ENCODE measurements at regions not wholly inside any gene's neighbourhood (a gene's known extent, or its start where the extent isn't known, plus 50 kb on each side); places are given as distances from the start of the nearest gene placed in this dataset.
"Not testable (repeated sequence)": the region's sequence is repeated elsewhere in the genome, so short reads cannot be mapped to it uniquely, and the experiment has no call there.

DNA sequence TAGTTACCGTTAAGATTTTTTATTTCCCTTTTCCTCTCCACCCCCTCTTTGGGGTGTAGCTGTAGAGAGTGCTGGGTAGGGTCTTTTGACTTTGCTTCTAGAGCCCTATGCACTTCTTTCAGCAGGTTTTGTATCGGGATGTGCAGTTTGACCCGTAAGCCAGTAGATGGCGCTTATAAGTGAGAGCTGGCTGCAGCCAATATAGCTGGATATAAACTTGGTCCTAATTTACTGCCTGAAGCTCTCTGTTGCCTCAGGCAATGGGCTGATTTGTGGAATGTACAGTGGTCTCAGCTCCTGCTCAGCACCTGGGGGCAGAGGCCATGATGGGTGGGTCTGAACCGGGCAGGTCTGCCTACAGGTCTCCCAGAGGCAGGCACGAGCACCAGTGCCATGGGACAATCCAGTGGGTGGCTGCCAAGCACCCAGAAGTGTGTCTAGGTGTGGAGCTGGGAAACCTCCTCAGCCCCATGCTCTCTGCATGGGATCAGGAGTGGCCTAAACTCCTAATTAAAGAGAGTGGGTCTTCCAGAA lies 146.5 kb downstream of the SPANXN1 start:
- Mint-ChIP-seq H3K27ac (ENCODE audit: unreplicated experiment) (no peak overlapping the region), H3K4me1 (ENCODE audit: unreplicated experiment) (no peaks in the 10 kb centered on the region), H3K4me3 (ENCODE audit: unreplicated experiment) (no peak overlapping the region), H3K36me3 (ENCODE audit: low read depth, unreplicated experiment) (no peaks in the 10 kb centered on the region), H3K9me3 (ENCODE audit: unreplicated experiment) (no peaks in the 10 kb centered on the region), H3K27me3 (ENCODE audit: unreplicated experiment) (no peaks in the 10 kb centered on the region)
- DNase-seq (ENCODE audit: low spot score): no peak
- TF ChIP-seq, protein P1, sequence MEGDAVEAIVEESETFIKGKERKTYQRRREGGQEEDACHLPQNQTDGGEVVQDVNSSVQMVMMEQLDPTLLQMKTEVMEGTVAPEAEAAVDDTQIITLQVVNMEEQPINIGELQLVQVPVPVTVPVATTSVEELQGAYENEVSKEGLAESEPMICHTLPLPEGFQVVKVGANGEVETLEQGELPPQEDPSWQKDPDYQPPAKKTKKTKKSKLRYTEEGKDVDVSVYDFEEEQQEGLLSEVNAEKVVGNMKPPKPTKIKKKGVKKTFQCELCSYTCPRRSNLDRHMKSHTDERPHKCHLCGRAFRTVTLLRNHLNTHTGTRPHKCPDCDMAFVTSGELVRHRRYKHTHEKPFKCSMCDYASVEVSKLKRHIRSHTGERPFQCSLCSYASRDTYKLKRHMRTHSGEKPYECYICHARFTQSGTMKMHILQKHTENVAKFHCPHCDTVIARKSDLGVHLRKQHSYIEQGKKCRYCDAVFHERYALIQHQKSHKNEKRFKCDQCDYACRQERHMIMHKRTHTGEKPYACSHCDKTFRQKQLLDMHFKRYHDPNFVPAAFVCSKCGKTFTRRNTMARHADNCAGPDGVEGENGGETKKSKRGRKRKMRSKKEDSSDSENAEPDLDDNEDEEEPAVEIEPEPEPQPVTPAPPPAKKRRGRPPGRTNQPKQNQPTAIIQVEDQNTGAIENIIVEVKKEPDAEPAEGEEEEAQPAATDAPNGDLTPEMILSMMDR (IDR thresholded peaks at IDR 0.05; ENCODE audit: unreplicated experiment): no peak

DNA sequence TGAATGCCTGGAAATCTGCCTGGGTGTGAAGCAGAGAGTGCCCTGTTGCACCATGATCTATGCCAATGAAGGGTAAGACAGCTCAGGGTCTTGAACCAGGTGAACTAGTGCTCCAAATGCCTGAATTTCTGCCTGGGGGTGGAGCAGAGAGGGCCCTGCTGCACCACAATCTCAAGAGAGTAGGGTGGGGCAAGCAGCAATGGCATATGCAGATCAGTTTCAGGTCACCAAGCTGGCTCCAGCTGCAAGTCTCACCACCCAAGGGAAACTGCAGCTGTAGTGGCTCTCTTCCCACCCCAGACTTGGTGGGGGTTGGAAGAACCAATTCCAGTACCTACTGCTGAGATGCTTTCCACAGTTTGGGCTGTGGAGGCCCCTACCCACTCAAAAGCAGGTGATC lies 147.0 kb downstream of the SPANXN1 start:
- DNase-seq (ENCODE audit: low spot score): no peak
- H3K9me3 Mint-ChIP-seq (ENCODE audit: unreplicated experiment): no peaks in the 10 kb centered on the region
- H3K27ac Mint-ChIP-seq (ENCODE audit: unreplicated experiment): no peak overlapping the region
- no peaks in the 10 kb centered on the region for H3K27me3 Mint-ChIP-seq (ENCODE audit: unreplicated experiment)
- no peaks in the 10 kb centered on the region for H3K36me3 Mint-ChIP-seq (ENCODE audit: low read depth, unreplicated experiment)
- H3K4me3 Mint-ChIP-seq (ENCODE audit: unreplicated experiment): no peak overlapping the region
- no peaks in the 10 kb centered on the region for H3K4me1 Mint-ChIP-seq (ENCODE audit: unreplicated experiment)
- TF ChIP-seq, protein P1 (IDR thresholded peaks at IDR 0.05; ENCODE audit: unreplicated experiment): no peak

DNA sequence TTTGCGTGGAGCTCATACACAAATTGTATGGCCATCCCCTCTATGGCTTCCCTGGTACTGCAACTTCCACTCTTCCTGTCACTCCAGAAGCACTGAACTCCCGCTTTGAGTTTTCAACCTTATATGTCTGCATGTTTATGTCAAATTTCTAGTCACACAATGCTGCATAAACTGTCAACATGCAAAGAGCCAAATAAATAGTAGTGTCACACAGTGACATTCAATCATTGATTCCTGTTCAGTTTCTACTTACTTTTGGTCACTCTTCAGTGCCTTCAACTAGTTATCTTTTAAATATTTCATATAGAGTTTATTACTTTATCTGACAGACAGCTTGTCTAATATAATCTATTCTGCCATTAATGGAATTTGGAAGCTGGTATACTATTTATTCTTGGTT lies 149.3 kb downstream of the SPANXN1 start:
- Mint-ChIP-seq H3K4me1 (ENCODE audit: unreplicated experiment) (no peaks in the 10 kb centered on the region), H3K4me3 (ENCODE audit: unreplicated experiment) (no peak overlapping the region), H3K9me3 (ENCODE audit: unreplicated experiment) (no peaks in the 10 kb centered on the region), H3K27me3 (ENCODE audit: unreplicated experiment) (no peaks in the 10 kb centered on the region), H3K36me3 (ENCODE audit: low read depth, unreplicated experiment) (no peaks in the 10 kb centered on the region), H3K27ac (ENCODE audit: unreplicated experiment) (no peak overlapping the region)
- TF ChIP-seq, protein P1 (IDR thresholded peaks at IDR 0.05; ENCODE audit: unreplicated experiment): no peak
- no peak for DNase-seq (ENCODE audit: low spot score)

DNA sequence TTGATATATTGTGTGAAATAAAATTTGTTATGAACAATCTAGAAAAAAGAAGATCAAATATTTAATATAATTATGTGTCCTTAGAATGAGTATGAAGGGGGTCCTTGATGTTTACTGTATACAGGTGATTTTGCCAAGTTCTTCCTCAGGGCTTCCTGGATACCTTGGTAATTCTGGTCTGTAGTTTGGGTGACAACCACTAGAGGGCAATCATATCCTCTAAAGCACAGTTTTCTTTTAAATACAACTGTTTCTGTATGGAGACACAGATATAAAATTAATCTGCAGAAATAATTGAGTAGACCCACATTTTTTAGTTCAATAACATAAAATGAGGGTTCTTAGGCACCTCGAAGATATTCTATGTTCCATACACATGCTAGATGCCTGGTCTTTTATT lies 157.7 kb downstream of the SPANXN1 start:
- TF ChIP-seq, protein P1 (IDR thresholded peaks at IDR 0.05; ENCODE audit: unreplicated experiment): peak; percentile 57
- no peak overlapping the region for H3K4me3 Mint-ChIP-seq (ENCODE audit: unreplicated experiment)
- peak; percentile 19 for DNase-seq (ENCODE audit: low spot score)
- no peaks in the 10 kb centered on the region for H3K9me3 Mint-ChIP-seq (ENCODE audit: unreplicated experiment)
- no peaks in the 10 kb centered on the region for H3K27me3 Mint-ChIP-seq (ENCODE audit: unreplicated experiment)
- H3K27ac Mint-ChIP-seq (ENCODE audit: unreplicated experiment): no peak overlapping the region
- no peaks in the 10 kb centered on the region for H3K36me3 Mint-ChIP-seq (ENCODE audit: low read depth, unreplicated experiment)
- H3K4me1 Mint-ChIP-seq (ENCODE audit: unreplicated experiment): no peaks in the 10 kb centered on the region

DNA sequence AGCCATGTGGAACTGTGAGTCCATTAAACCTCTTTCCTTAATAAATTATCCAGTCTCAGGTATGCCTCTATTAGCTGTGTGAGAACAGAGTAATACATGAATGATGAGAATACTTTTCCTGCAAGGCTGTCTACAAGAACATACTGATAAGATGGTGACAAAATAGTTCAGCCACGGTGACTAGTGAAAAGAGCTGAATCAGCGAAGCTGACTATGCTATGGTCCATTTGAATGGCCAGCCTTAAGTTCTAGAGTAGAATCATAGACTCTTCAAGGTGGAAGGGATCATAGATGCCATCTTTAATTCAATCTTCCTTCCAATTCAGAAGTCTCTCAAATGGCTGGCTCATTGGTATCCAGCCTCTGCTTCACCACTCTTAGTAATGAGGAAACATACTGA lies 163.3 kb downstream of the SPANXN1 start:
- TF ChIP-seq, protein P1 (IDR thresholded peaks at IDR 0.05; ENCODE audit: unreplicated experiment): no peak
- Mint-ChIP-seq H3K27ac (ENCODE audit: unreplicated experiment) (no peak overlapping the region), H3K36me3 (ENCODE audit: low read depth, unreplicated experiment) (no peaks in the 10 kb centered on the region), H3K9me3 (ENCODE audit: unreplicated experiment) (no peaks in the 10 kb centered on the region), H3K27me3 (ENCODE audit: unreplicated experiment) (no peaks in the 10 kb centered on the region), H3K4me3 (ENCODE audit: unreplicated experiment) (no peak overlapping the region), H3K4me1 (ENCODE audit: unreplicated experiment) (no peaks in the 10 kb centered on the region)
- no peak for DNase-seq (ENCODE audit: low spot score)

DNA sequence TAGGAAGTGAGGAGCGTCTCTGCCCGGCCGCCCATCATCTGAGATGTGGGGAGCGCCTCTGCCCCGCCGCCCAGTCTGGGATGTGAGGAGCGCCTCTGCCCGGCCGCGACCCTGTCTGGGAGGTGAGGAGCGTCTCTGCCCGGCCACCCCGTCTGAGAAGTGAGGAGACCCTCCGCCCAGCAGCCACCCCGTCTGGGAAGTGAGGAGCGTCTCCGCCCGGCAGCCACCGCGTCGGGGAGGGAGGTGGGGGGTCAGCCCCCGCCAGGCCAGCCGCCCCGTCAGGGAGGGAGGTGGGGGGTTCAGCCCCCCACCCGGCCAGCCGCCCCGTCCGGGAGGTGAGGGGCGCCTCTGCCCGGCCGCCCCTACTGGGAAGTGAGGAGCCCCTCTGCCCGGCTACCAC lies 188.9 kb downstream of the SPANXN1 start:
- H3K9me3 Mint-ChIP-seq (ENCODE audit: unreplicated experiment); H3K4me3 Mint-ChIP-seq (ENCODE audit: unreplicated experiment); DNase-seq (ENCODE audit: low spot score); H3K4me1 Mint-ChIP-seq (ENCODE audit: unreplicated experiment); H3K27me3 Mint-ChIP-seq (ENCODE audit: unreplicated experiment); H3K27ac Mint-ChIP-seq (ENCODE audit: unreplicated experiment); H3K36me3 Mint-ChIP-seq (ENCODE audit: low read depth, unreplicated experiment): not testable (repeated sequence)

Measured in endothelial cell (in vitro differentiated cells).